LNCaP clone FGC (cell line): ENCODE measurements at regions not wholly inside any gene's neighbourhood (a gene's known extent, or its start where the extent isn't known, plus 50 kb on each side); places are given as distances from the start of the nearest gene placed in this dataset.

Experiments used
- DNase-seq: peaks from one replicate; pipeline ENCODE4 v3.0.0-alpha.2; 2011; ENCODE audit warnings: low read depth
- H3K4me3 ChIP-seq: 2 replicates; pipeline ENCODE4 v1.5.1; 2011; ENCODE audit warnings: mild to moderate bottlenecking, low read depth, low read length, control low read depth
- CTCF ChIP-seq: IDR thresholded peaks from 2 replicates; pipeline ENCODE4 v1.5.1; 2012; ENCODE audit warnings: mild to moderate bottlenecking; ENCODE audit not compliant: control insufficient read depth, insufficient read depth; ENCODE audit errors: extremely low read depth

- no peak for DNase-seq
- H3K4me3 ChIP-seq, result no peak overlapping the region
- TF ChIP-seq CTCF, result no peak
These were observed 149.4 kb downstream of the ELAVL4 start for GRCh38 chr1:50257940-50258685.

GRCh38 chr1:50257029-50257428 lies 148.3 kb downstream of the ELAVL4 start:
- no peak overlapping the region for H3K4me3 ChIP-seq
- TF ChIP-seq CTCF, result no peak
- no peak for DNase-seq
